CD4-positive, alpha-beta T cell treated with Interferon gamma for 1 hour (primary cell): ENCODE measurements at regions not wholly inside any gene's neighbourhood (a gene's known extent, or its start where the extent isn't known, plus 50 kb on each side); places are given as distances from the start of the nearest gene placed in this dataset.
"Not testable (repeated sequence)": the region's sequence is repeated elsewhere in the genome, so short reads cannot be mapped to it uniquely, and the experiment has no call there.

Experiments
- DNase-seq: peaks from one replicate; pipeline ENCODE4 v3.0.0-alpha.2; 2020

- DNase-seq = not testable (repeated sequence)
Measured at GRCh38 chr9:64370344-64370743, 914.7 kb downstream of the FOXD4L5 start.

- DNase-seq = not testable (repeated sequence)
Measured at GRCh38 chr9:64369644-64370043, 915.4 kb downstream of the FOXD4L5 start.

- peak; percentile 72 for DNase-seq
Measured at GRCh38 chr9:64369114-64369513, 915.9 kb downstream of the FOXD4L5 start.

- DNase-seq = not testable (repeated sequence)
Measured at GRCh38 chr9:64368644-64368942, 916.4 kb downstream of the FOXD4L5 start.

- not testable (repeated sequence) for DNase-seq
Measured at GRCh38 chr9:64367826-64368643, 917.0 kb downstream of the FOXD4L5 start.
